ENCODE measurements at regions not wholly inside any gene's neighbourhood (a gene's known extent, or its start where the extent isn't known, plus 50 kb on each side); places are given as distances from the start of the nearest gene placed in this dataset.

DNA sequence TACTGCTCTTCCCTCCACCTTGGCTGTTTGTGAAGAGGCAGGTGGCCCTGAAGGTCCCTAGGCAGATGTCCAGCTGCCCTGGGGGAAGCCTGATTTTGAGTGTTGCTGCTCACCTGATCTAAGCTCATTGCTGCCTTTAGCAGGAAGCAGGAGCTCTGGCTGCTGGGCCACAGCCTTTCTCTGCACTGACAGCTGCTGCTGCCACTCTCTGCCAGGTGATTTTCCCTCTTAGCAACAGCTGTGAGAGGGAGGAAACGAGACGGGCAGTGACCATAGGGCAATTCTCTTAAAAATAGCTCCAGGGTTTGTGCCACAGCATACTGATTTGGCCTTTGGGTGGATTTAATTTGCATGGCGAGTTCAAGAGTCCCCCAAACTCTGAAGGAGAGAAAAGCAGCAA lies 415.8 kb upstream of the SEMA6D start:
- H3K9me3 ChIP-seq (ENCODE audit: control insufficient read depth in 2 of 3, insufficient read depth in 1 of 3, low read length in 3 of 3): no peaks in the 10 kb centered on the region
- DNase-seq (peak in 3 of 5 donors; percentile 10 to 16 (median 12)), FAIRE-seq (no peak)
- H3K27me3 ChIP-seq (ENCODE audit: control insufficient read depth, insufficient read depth, low read length): no peaks in the 10 kb centered on the region
- no peak overlapping the region for H3K9ac ChIP-seq (ENCODE audit: low read length in 3 of 3)
- TF ChIP-seq, protein P1, sequence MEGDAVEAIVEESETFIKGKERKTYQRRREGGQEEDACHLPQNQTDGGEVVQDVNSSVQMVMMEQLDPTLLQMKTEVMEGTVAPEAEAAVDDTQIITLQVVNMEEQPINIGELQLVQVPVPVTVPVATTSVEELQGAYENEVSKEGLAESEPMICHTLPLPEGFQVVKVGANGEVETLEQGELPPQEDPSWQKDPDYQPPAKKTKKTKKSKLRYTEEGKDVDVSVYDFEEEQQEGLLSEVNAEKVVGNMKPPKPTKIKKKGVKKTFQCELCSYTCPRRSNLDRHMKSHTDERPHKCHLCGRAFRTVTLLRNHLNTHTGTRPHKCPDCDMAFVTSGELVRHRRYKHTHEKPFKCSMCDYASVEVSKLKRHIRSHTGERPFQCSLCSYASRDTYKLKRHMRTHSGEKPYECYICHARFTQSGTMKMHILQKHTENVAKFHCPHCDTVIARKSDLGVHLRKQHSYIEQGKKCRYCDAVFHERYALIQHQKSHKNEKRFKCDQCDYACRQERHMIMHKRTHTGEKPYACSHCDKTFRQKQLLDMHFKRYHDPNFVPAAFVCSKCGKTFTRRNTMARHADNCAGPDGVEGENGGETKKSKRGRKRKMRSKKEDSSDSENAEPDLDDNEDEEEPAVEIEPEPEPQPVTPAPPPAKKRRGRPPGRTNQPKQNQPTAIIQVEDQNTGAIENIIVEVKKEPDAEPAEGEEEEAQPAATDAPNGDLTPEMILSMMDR (IDR thresholded peaks at IDR 0.05; ENCODE audit: borderline replicate concordance, extremely low read depth, insufficient read depth): no peak
- H3K27ac ChIP-seq (ENCODE audit: low read depth in 2 of 2, low read length in 2 of 2): no peak overlapping the region
- intact Hi-C loops (cut with DNase I): no loop called here
- H3K4me1 ChIP-seq (ENCODE audit: control insufficient read depth in 2 of 3, insufficient read depth in 2 of 3, low read depth in 1 of 3, low read length in 3 of 3): no peaks in the 10 kb centered on the region
- no peaks in the 10 kb centered on the region for H3K36me3 ChIP-seq (ENCODE audit: control insufficient read depth in 2 of 3, insufficient read depth in 3 of 3, low read length in 3 of 3)
- H3K4me3 ChIP-seq (ENCODE audit: low read length in 3 of 3): no peak overlapping the region

DNA sequence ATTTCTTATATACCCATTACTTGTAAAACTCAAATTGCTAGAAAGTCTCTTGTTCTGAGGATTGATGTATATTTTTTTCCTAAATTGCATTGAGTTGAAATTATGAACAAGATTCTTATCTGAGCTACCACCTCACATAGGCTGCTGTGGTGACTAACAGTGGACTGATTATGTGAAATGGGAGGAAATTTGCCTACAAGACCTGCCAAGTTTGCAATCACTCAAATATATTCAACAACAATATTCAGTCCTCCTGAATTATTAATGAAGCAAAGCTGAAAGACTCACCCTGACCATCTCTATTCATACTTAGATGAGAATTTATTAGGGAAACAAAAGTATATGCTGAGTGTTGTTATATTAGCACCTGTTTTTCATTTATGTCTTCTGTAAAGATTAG lies 412.6 kb upstream of the SEMA6D start:
- no peak for DNase-seq
- Histone ChIP-seq H3K36me3 (ENCODE audit: control insufficient read depth in 2 of 3, insufficient read depth in 3 of 3, low read length in 3 of 3) (no peaks in the 10 kb centered on the region), H3K27me3 (ENCODE audit: control insufficient read depth, insufficient read depth, low read length) (no peaks in the 10 kb centered on the region), H3K27ac (ENCODE audit: low read depth in 2 of 2, low read length in 2 of 2) (no peak overlapping the region), H3K9me3 (ENCODE audit: control insufficient read depth in 2 of 3, insufficient read depth in 1 of 3, low read length in 3 of 3) (no peaks in the 10 kb centered on the region), H3K9ac (ENCODE audit: low read length in 3 of 3) (no peak overlapping the region), H3K4me1 (ENCODE audit: control insufficient read depth in 2 of 3, insufficient read depth in 2 of 3, low read depth in 1 of 3, low read length in 3 of 3) (no peaks in the 10 kb centered on the region), H3K4me3 (ENCODE audit: low read length in 3 of 3) (no peak overlapping the region)
- intact Hi-C loops (cut with DNase I): no loop called here
- TF ChIP-seq, protein P1 (IDR thresholded peaks at IDR 0.05; ENCODE audit: borderline replicate concordance, extremely low read depth, insufficient read depth): no peak
- FAIRE-seq: no peak

GRCh38 chr15:47312161-47312560 lies 405.1 kb upstream of the SEMA6D start:
- no peak overlapping the region for H3K27ac ChIP-seq (ENCODE audit: low read depth in 2 of 2, low read length in 2 of 2)
- no peak for DNase-seq
- no peak overlapping the region for H3K4me3 ChIP-seq (ENCODE audit: low read length in 3 of 3)
- no peaks in the 10 kb centered on the region for H3K9me3 ChIP-seq (ENCODE audit: control insufficient read depth in 2 of 3, insufficient read depth in 1 of 3, low read length in 3 of 3)
- no peaks in the 10 kb centered on the region for H3K4me1 ChIP-seq (ENCODE audit: control insufficient read depth in 2 of 3, insufficient read depth in 2 of 3, low read depth in 1 of 3, low read length in 3 of 3)
- intact Hi-C loops (cut with DNase I): no loop called here
- FAIRE-seq: no peak
- H3K27me3 ChIP-seq (ENCODE audit: control insufficient read depth, insufficient read depth, low read length): no peaks in the 10 kb centered on the region
- no peaks in the 10 kb centered on the region for H3K36me3 ChIP-seq (ENCODE audit: control insufficient read depth in 2 of 3, insufficient read depth in 3 of 3, low read length in 3 of 3)
- TF ChIP-seq, protein P1 (IDR thresholded peaks at IDR 0.05; ENCODE audit: borderline replicate concordance, extremely low read depth, insufficient read depth): no peak
- no peak overlapping the region for H3K9ac ChIP-seq (ENCODE audit: low read length in 3 of 3)
